ENCODE measurements at regions not wholly inside any gene's neighbourhood (a gene's known extent, or its start where the extent isn't known, plus 50 kb on each side); places are given as distances from the start of the nearest gene placed in this dataset.
A peak's percentile ranks its signal among the peaks of the same experiment; 100 is the strongest.

DNA sequence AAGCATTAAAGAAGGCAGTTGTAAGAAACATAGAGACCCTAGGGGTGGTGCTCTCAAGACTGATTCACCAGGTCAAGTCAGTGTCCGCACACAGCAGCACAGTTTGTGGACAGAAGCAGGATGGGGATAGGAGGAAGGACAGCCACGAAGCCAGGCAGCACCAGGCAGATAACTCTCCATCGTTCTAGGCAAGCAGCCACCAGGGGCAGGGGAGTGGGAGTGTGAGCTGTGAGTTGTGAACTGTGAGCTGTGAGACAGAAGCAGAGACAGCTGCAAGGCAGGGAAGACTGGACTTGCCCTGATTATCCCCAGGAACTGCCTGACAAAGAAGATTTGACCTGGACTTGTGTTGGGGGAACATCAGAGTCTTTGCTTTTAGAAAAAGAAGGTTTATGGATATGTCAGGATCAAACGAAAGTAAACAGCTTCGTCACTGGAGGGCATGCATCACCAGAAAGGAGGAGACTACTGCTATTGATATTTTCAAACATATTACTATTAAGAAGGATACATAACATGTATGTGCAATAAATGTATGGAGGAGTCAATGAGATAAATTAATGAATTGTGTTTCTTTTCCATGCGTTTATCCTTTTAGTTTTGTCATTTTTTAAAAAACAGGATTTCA is 286.1 kb downstream of the IRS2 start:
- Histone ChIP-seq H3K27ac (no peak overlapping the region), H3K9ac (ENCODE audit: insufficient read length) (no peak overlapping the region), H3K9me3 (ENCODE audit: low read depth, low read length) (no peaks in the 10 kb centered on the region), H3K36me3 (ENCODE audit: insufficient read depth, low read length) (no peaks in the 10 kb centered on the region), H3K4me3 (no peak overlapping the region)
- DNase-seq (ENCODE audit: low read depth, low spot score), result no peak
- TF ChIP-seq EZH2 (IDR thresholded peaks at IDR 0.05) (no peak), POLR2AphosphoS5 (IDR thresholded peaks at IDR 0.05; ENCODE audit: borderline replicate concordance, low read depth, low read length) (no peak), FOXP2 (optimal IDR thresholded peaks at IDR 0.05; ENCODE audit: control extremely low read depth, extremely low read length, insufficient read depth) (no peak)

DNA sequence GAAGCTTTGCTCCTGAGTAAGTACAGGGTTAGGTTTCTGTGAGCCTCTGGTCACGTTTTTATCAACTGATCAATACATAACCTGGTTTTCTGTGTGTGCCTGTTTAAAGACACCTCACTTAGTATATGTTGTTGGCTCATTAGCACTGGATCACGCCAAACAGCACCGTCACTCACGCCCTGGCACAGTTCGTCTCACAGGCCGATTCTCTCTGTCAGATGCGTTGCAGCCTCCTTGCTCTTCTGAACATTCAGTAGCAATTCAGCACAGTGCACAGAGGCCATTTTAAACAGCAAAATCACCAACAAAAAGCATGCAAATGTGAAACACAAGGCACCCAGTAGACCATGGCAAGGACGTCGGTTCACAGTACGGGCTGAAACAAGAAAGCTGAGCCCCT is 288.5 kb downstream of the IRS2 start:
- Histone ChIP-seq H3K9me3 (ENCODE audit: low read depth, low read length) (no peaks in the 10 kb centered on the region), H3K4me3 (no peak overlapping the region), H3K27ac (no peak overlapping the region), H3K9ac (ENCODE audit: insufficient read length) (no peak overlapping the region), H3K36me3 (ENCODE audit: insufficient read depth, low read length) (no peaks in the 10 kb centered on the region)
- DNase-seq (ENCODE audit: low read depth, low spot score), result no peak
- TF ChIP-seq FOXP2 (optimal IDR thresholded peaks at IDR 0.05; ENCODE audit: control extremely low read depth, extremely low read length, insufficient read depth) (no peak), EZH2 (IDR thresholded peaks at IDR 0.05) (no peak), POLR2AphosphoS5 (IDR thresholded peaks at IDR 0.05; ENCODE audit: borderline replicate concordance, low read depth, low read length) (no peak)

DNA sequence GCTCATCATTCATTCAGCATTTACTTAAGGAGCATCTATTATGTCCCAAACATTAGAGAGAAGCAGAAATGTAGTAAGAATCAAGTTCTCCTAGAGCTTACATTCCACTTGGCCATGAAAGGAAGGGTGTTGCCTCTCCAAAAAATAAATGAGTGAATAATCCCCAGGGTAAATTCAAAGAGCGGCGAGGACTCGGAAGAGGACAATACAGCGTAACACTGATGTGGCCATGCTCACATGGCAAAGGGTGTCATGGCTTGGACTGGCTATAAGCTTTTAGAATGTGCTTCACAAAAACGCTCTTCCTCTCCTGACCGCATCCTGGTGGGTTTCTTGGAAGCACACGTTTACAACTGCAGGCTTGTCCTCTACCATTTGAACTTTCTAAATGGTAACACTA is 290.2 kb downstream of the IRS2 start:
- no peak overlapping the region for H3K9ac ChIP-seq (ENCODE audit: insufficient read length)
- H3K27ac ChIP-seq, result 0 out of 2 replicates have a peak overlapping the region, but pooled peaks have one; percentile 7
- no peaks in the 10 kb centered on the region for H3K9me3 ChIP-seq (ENCODE audit: low read depth, low read length)
- TF ChIP-seq FOXP2 (optimal IDR thresholded peaks at IDR 0.05; ENCODE audit: control extremely low read depth, extremely low read length, insufficient read depth), result no peak
- no peak for TF ChIP-seq POLR2AphosphoS5 (IDR thresholded peaks at IDR 0.05; ENCODE audit: borderline replicate concordance, low read depth, low read length)
- TF ChIP-seq EZH2 (IDR thresholded peaks at IDR 0.05), result no peak
- no peaks in the 10 kb centered on the region for H3K36me3 ChIP-seq (ENCODE audit: insufficient read depth, low read length)
- H3K4me3 ChIP-seq, result peak overlapping the region; percentile 28; the same call in 1 of the 2 replicates
- DNase-seq (ENCODE audit: low read depth, low spot score), result no peak

DNA sequence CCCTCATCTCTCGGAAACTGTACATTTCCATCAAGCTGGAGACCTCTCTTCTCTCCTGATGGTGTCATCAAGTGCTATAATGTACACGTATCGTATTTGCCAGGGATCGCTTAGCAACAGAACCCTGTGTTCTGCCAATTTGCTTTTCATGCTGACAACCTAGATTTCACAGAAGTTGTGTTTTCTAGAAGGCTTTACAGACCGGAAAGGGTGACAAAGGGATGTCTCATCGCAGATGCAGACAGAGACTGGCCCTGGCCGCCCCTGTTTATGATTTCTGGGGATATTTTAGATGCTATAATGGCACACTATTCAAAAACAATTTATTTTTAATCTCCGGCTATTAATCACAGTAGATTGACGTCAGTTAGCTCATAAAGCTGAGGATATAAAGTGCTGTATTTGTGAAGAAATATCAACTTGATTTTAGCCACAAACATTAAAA is 291.4 kb downstream of the IRS2 start:
- DNase-seq (ENCODE audit: low read depth, low spot score), result no peak
- H3K36me3 ChIP-seq (ENCODE audit: insufficient read depth, low read length), result no peaks in the 10 kb centered on the region

DNA sequence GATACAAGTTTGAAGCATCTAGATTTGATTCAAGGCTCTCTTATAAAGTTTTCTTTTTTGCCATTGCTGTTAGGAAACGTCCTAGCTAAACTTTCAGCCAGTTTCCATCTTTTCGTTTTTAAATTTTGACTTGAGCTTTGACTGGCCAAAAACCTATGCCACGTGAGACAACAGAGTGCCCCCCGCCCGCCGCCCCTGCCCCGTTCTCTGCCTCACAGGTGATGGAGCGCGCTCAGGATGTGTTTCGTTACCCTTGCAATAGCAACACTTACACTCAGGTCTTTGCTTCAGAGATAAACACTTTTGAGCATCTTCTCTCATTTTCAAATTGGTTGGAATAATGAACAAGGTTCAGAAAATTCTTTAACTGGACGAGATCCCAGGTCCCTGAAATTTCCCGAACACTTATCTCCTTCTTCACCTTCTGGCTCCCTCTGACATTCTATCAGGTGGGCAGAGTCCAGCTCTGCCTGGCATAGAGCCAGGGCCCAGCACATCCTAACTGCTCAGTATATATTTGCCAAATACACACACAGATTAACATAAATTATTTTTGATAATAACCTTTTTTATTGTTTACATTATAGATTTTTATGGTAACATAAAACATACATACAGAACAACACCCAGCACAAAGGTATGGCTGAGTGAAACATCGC is 301.1 kb downstream of the IRS2 start:
- TF ChIP-seq POLR2AphosphoS5 (IDR thresholded peaks at IDR 0.05; ENCODE audit: borderline replicate concordance, low read depth, low read length) (no peak), EZH2 (IDR thresholded peaks at IDR 0.05) (no peak), FOXP2 (optimal IDR thresholded peaks at IDR 0.05; ENCODE audit: control extremely low read depth, extremely low read length, insufficient read depth) (no peak)
- Histone ChIP-seq H3K4me3 (no peak overlapping the region), H3K9ac (ENCODE audit: insufficient read length) (no peak overlapping the region), H3K36me3 (ENCODE audit: insufficient read depth, low read length) (no peaks in the 10 kb centered on the region), H3K27ac (no peak overlapping the region; the same call in 1 of the 2 replicates), H3K9me3 (ENCODE audit: low read depth, low read length) (no peaks in the 10 kb centered on the region)
- DNase-seq (ENCODE audit: low read depth, low spot score), result no peak

More for the DNA sequence above, 291.4 kb downstream of the IRS2 start:
- Histone ChIP-seq H3K27ac (no peak overlapping the region), H3K4me3 (no peak overlapping the region), H3K9me3 (ENCODE audit: low read depth, low read length) (no peaks in the 10 kb centered on the region), H3K9ac (ENCODE audit: insufficient read length) (no peak overlapping the region)
- no peak for TF ChIP-seq EZH2 (IDR thresholded peaks at IDR 0.05)
- TF ChIP-seq POLR2AphosphoS5 (IDR thresholded peaks at IDR 0.05; ENCODE audit: borderline replicate concordance, low read depth, low read length), result no peak
- TF ChIP-seq FOXP2 (optimal IDR thresholded peaks at IDR 0.05; ENCODE audit: control extremely low read depth, extremely low read length, insufficient read depth), result no peak

DNA sequence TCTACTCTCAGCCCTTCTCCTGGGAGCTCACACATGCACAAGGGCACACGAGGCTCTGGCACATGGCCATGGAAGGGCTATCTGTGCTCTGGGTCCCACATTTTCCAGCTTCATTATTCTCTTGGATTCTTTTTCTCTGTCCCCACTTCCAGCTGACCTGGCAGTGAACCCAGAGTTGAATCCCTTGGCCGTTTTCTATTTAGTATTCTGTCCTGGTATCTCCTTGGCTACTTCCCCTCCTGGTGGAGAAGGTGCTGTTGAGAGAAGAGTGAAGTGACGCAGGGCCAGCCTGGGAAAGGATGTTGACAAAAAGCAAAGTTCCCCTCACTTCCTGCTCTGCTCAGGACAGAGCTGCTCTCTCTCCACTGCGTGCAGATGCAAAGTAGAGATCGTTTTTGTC is 303.1 kb downstream of the IRS2 start:
- Histone ChIP-seq H3K9me3 (ENCODE audit: low read depth, low read length) (no peaks in the 10 kb centered on the region), H3K9ac (ENCODE audit: insufficient read length) (no peak overlapping the region), H3K27ac (no peak overlapping the region), H3K36me3 (ENCODE audit: insufficient read depth, low read length) (no peaks in the 10 kb centered on the region), H3K4me3 (no peak overlapping the region)
- TF ChIP-seq POLR2AphosphoS5 (IDR thresholded peaks at IDR 0.05; ENCODE audit: borderline replicate concordance, low read depth, low read length) (no peak), FOXP2 (optimal IDR thresholded peaks at IDR 0.05; ENCODE audit: control extremely low read depth, extremely low read length, insufficient read depth) (no peak), EZH2 (IDR thresholded peaks at IDR 0.05) (no peak)
- DNase-seq (ENCODE audit: low read depth, low spot score), result no peak

DNA sequence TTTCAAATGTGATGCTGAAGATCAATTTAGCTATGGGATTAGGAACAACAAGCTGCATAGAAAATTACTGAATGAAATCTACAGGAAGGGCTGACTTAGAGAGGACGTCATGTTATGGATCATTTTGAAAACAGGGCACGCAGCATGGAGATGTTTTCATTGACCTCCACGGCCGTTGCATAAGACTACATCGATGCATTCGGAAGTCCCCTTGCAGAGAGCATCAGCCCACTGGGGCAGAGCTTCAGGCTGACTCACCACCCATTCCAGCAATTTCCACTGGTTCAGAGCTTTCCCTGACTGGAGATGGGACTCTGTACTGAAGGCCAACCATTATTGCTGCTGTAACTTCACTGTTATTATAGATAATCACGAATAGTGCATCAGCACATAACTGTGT is 305.3 kb downstream of the IRS2 start:
- TF ChIP-seq FOXP2 (optimal IDR thresholded peaks at IDR 0.05; ENCODE audit: control extremely low read depth, extremely low read length, insufficient read depth) (no peak), POLR2AphosphoS5 (IDR thresholded peaks at IDR 0.05; ENCODE audit: borderline replicate concordance, low read depth, low read length) (no peak), EZH2 (IDR thresholded peaks at IDR 0.05) (no peak)
- DNase-seq (ENCODE audit: low read depth, low spot score), result no peak
- Histone ChIP-seq H3K9ac (ENCODE audit: insufficient read length) (no peak overlapping the region), H3K4me3 (no peak overlapping the region), H3K9me3 (ENCODE audit: low read depth, low read length) (no peaks in the 10 kb centered on the region), H3K36me3 (ENCODE audit: insufficient read depth, low read length) (no peaks in the 10 kb centered on the region), H3K27ac (no peak overlapping the region)

DNA sequence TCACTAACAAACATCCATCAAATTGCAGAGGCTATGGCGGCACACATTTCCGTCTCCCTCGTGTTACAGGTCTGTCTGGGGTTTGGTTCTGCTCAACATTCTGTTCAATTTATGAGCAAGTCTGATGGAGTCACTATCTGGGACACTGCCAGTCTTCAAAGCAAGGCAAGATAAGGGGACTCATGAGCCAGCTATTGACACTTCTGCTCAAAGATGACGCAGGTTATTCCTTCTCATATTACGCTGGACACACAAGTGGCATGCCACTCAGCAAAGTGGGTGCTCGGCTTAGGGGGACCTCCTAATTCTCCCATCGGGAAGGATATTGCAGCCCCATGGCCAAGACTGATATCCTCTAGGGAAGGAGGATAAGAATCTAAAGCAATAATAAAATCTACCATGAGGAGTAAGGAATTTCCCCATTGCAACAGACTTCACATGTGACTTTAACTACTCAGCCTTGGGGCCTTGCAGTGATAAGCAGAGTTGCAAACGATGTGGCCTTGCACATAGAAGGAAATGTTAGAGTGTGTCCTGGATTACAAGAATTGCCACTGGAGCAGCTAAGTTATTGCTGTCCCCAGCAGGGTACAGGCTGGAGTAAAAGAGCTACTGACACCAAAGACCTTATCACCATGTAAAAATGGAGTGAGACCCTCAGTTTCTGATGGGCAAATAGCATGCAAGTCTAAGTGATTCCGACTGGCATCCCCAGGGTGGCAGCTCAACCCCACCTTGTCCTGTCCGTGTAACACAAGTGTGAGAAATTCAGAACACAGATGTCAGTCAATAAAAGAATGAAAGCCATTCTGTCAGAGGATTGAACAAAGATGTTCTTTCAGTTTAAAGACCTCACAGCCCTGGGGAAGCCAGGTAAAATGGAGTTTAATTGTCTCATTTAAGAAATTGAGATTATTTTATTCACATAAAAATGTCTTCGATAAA is 306.1 kb downstream of the IRS2 start:
- Histone ChIP-seq H3K9ac (ENCODE audit: insufficient read length) (no peak overlapping the region), H3K4me3 (no peak overlapping the region), H3K36me3 (ENCODE audit: insufficient read depth, low read length) (no peaks in the 10 kb centered on the region), H3K9me3 (ENCODE audit: low read depth, low read length) (no peaks in the 10 kb centered on the region), H3K27ac (no peak overlapping the region; the same call in 1 of the 2 replicates)
- peak; percentile 57 for DNase-seq (ENCODE audit: low read depth, low spot score)
- no peak for TF ChIP-seq POLR2AphosphoS5 (IDR thresholded peaks at IDR 0.05; ENCODE audit: borderline replicate concordance, low read depth, low read length)
- TF ChIP-seq EZH2 (IDR thresholded peaks at IDR 0.05), result no peak

Measured in SK-N-MC (cell line).